K562 (cell line): ENCODE measurements at regions not wholly inside any gene's neighbourhood (a gene's known extent, or its start where the extent isn't known, plus 50 kb on each side); places are given as distances from the start of the nearest gene placed in this dataset.

ENCODE experiments used
- CHD2 ChIP-seq: IDR thresholded peaks from 2 replicates; pipeline ENCODE4 v1.6.1; 2011; ENCODE audit warnings: low read depth, low read length
- PRPF4 ChIP-seq: fragments of 200-400 bp; formaldehyde crosslinking; IDR thresholded peaks from one replicate; pipeline ENCODE4 v1.6.1; 2017; ENCODE audit warnings: low read length, low read depth, mild to moderate bottlenecking; ENCODE audit not compliant: insufficient read depth, poor library complexity, severe bottlenecking

DNA sequence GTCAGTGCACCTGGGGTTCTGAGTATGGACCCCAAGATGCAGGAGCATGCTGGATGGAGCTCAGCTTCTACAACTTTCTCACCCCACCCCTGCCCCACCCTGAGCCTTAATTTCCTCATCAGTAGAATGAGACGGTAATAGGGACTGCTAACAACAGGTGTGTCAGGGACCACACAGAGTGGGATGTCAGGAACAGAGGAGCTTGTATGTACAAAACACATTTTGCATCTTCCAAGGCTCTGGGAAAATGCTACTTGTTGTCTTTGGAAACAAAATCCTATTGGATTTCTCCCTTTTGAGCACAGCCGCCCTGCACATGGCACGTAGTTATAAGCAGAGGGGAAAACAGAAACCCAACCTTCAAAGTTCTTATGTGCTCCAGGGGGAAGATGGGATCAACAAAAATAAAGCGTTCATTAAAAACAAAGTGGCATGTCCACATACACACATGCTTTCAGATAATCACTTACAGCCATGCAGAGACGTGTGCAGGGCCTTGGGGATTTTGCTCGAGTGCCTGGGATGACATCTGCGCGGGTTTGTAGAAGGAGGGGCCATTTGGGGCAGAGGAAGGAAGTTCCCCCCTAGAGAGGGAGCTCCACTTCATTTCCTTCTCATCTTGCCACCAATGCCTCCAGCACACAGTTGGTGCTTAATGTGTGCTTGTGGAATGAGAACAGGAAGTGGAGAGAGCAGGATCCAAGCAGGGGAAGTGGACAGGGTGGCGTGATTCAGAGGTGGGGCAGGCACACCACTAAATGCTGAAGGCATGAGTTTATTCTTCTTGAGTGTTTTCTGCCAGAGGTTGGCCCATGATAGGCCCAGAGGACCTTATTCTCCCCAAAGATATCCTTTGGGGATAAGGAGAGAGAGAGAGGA lies 138.9 kb downstream of the SMIM20 start:
- TF ChIP-seq CHD2: no peak
- no peak for TF ChIP-seq PRPF4
